ENCODE measurements at regions not wholly inside any gene's neighbourhood (a gene's known extent, or its start where the extent isn't known, plus 50 kb on each side); places are given as distances from the start of the nearest gene placed in this dataset.
"Not testable (repeated sequence)": the region's sequence is repeated elsewhere in the genome, so short reads cannot be mapped to it uniquely, and the experiment has no call there.

GRCh38 chr4:176579226-176579625 lies 213.5 kb downstream of the VEGFC start:
- DNase-seq, result no peak

GRCh38 chr4:176583278-176583677 lies 209.4 kb downstream of the VEGFC start:
- no peak for DNase-seq

GRCh38 chr4:176584031-176584606 lies 208.6 kb downstream of the VEGFC start:
- DNase-seq, result no peak

- no peak for DNase-seq
Measured at GRCh38 chr4:176587920-176588319, 204.8 kb downstream of the VEGFC start.

GRCh38 chr4:176588436-176588835 lies 204.3 kb downstream of the VEGFC start:
- DNase-seq, result no peak

- DNase-seq, result no peak
Measured at GRCh38 chr4:176592976-176593670, 199.6 kb downstream of the VEGFC start.

- DNase-seq, result no peak
Measured at GRCh38 chr4:176593943-176594342, 198.8 kb downstream of the VEGFC start.

GRCh38 chr4:176595257-176595656 lies 197.5 kb downstream of the VEGFC start:
- DNase-seq, result no peak

- no peak for DNase-seq
Measured at GRCh38 chr4:176601124-176601523, 191.6 kb downstream of the VEGFC start.

- DNase-seq, result no peak
Measured at GRCh38 chr4:176607807-176608206, 184.9 kb downstream of the VEGFC start.

- no peak for DNase-seq
Measured at GRCh38 chr4:176608346-176608745, 184.4 kb downstream of the VEGFC start.

GRCh38 chr4:176610594-176610993 lies 182.1 kb downstream of the VEGFC start:
- DNase-seq, result no peak

GRCh38 chr4:176611381-176611780 lies 181.3 kb downstream of the VEGFC start:
- no peak for DNase-seq

- DNase-seq, result peak; percentile 3 to 52 (median 23)
Measured at GRCh38 chr4:176611951-176612350, 180.8 kb downstream of the VEGFC start.

- DNase-seq, result no peak
Measured at GRCh38 chr4:176614793-176615192, 177.9 kb downstream of the VEGFC start.

- no peak for DNase-seq
Measured at GRCh38 chr4:176616151-176616550, 176.6 kb downstream of the VEGFC start.

- no peak for DNase-seq
Measured at GRCh38 chr4:176618138-176618537, 174.6 kb downstream of the VEGFC start.

- no peak for DNase-seq
Measured at GRCh38 chr4:176619430-176619829, 173.3 kb downstream of the VEGFC start.

GRCh38 chr4:176622251-176622948 lies 170.3 kb downstream of the VEGFC start:
- no peak for DNase-seq

- DNase-seq, result not testable (repeated sequence)
Measured at GRCh38 chr4:176624983-176625610, 167.6 kb downstream of the VEGFC start.

GRCh38 chr4:176627916-176628315 lies 164.8 kb downstream of the VEGFC start:
- no peak for DNase-seq

- no peak for DNase-seq
Measured at GRCh38 chr4:176631611-176632010, 161.1 kb downstream of the VEGFC start.
